ENCODE measurements at regions not wholly inside any gene's neighbourhood (a gene's known extent, or its start where the extent isn't known, plus 50 kb on each side); places are given as distances from the start of the nearest gene placed in this dataset.

GRCh38 chr3:166531730-166532129 is 694.5 kb upstream of the BCHE start:
- no peak for TF ChIP-seq EZH2 (IDR thresholded peaks at IDR 0.05; ENCODE audit: borderline replicate concordance, insufficient read depth, low read depth, low read length, poor library complexity, severe bottlenecking)
- no peak for TF ChIP-seq CTCF (IDR thresholded peaks at IDR 0.05)
- Histone ChIP-seq H2AFZ (ENCODE audit: insufficient read depth, low read depth, low read length, poor library complexity, severe bottlenecking) (no peak overlapping the region), H3K79me2 (ENCODE audit: control insufficient read depth, insufficient read depth, low read length) (no peaks in the 10 kb centered on the region), H3K4me2 (replicated peaks; ENCODE audit: low read depth, low read length, poor library complexity, severe bottlenecking) (no peak overlapping the region), H3K4me3 (ENCODE audit: control extremely low read depth in 1 of 5, extremely low read depth in 1 of 5, insufficient read depth in 1 of 5, low read depth in 2 of 5, low read length in 4 of 5) (no peak overlapping the region), H3K4me1 (ENCODE audit: control insufficient read depth in 2 of 2, insufficient read depth in 2 of 2, low read length in 2 of 2) (no peaks in the 10 kb centered on the region), H3K9me3 (ENCODE audit: control extremely low read depth in 1 of 3, control insufficient read depth in 2 of 3, insufficient read depth in 1 of 3, low read length in 2 of 3) (peaks cover 0 to 8% (median 7%) of the 10 kb centered on the region in 3 donors), H3K27ac (ENCODE audit: low read length in 2 of 2) (no peak overlapping the region), H3K9ac (ENCODE audit: low read length) (no peak overlapping the region), H3K27me3 (replicated peaks in 1 of 4; ENCODE audit: control extremely low read depth in 1 of 4, control insufficient read depth in 3 of 4, insufficient read depth in 4 of 4, low read length in 3 of 4) (no peaks in the 10 kb centered on the region), H4K20me1 (ENCODE audit: control insufficient read depth, insufficient read depth, low read length, poor library complexity, severe bottlenecking) (no peaks in the 10 kb centered on the region), H3K36me3 (replicated peaks in 1 of 2; ENCODE audit: control extremely low read depth in 1 of 2, control insufficient read depth in 1 of 2, extremely low read depth in 1 of 2, insufficient read depth in 2 of 2, low read length in 1 of 2) (no peaks in the 10 kb centered on the region)
- ATAC-seq (ENCODE audit: low read depth): no peak
- intact Hi-C loops (cut with micrococcal nuclease): no loop called here
- no peaks in the 10 kb centered on the region for H3K27me3 Mint-ChIP-seq
- H3K9me3 Mint-ChIP-seq (ENCODE audit: insufficient read depth): peaks cover 10% of the 10 kb centered on the region
- H3K4me1 Mint-ChIP-seq: no peaks in the 10 kb centered on the region
- DNase-seq: no peak
- no peak overlapping the region for H3K27ac Mint-ChIP-seq
- POLR2A ChIA-PET: no interaction called here
- CTCF ChIA-PET: no interaction called here
- no peak overlapping the region for H3K4me3 Mint-ChIP-seq

- Histone ChIP-seq H3K4me2 (replicated peaks; ENCODE audit: low read depth, low read length, poor library complexity, severe bottlenecking) (no peak overlapping the region), H2AFZ (ENCODE audit: insufficient read depth, low read depth, low read length, poor library complexity, severe bottlenecking) (no peak overlapping the region), H3K36me3 (replicated peaks in 1 of 2; ENCODE audit: control extremely low read depth in 1 of 2, control insufficient read depth in 1 of 2, extremely low read depth in 1 of 2, insufficient read depth in 2 of 2, low read length in 1 of 2) (no peaks in the 10 kb centered on the region), H3K27me3 (replicated peaks in 1 of 4; ENCODE audit: control extremely low read depth in 1 of 4, control insufficient read depth in 3 of 4, insufficient read depth in 4 of 4, low read length in 3 of 4) (no peaks in the 10 kb centered on the region), H3K9me3 (ENCODE audit: control extremely low read depth in 1 of 3, control insufficient read depth in 2 of 3, insufficient read depth in 1 of 3, low read length in 2 of 3) (peaks cover 0 to 8% (median 7%) of the 10 kb centered on the region in 3 donors), H3K4me3 (ENCODE audit: control extremely low read depth in 1 of 5, extremely low read depth in 1 of 5, insufficient read depth in 1 of 5, low read depth in 2 of 5, low read length in 4 of 5) (no peak overlapping the region), H3K79me2 (ENCODE audit: control insufficient read depth, insufficient read depth, low read length) (no peaks in the 10 kb centered on the region), H3K9ac (ENCODE audit: low read length) (no peak overlapping the region), H3K4me1 (ENCODE audit: control insufficient read depth in 2 of 2, insufficient read depth in 2 of 2, low read length in 2 of 2) (no peaks in the 10 kb centered on the region), H4K20me1 (ENCODE audit: control insufficient read depth, insufficient read depth, low read length, poor library complexity, severe bottlenecking) (no peaks in the 10 kb centered on the region), H3K27ac (ENCODE audit: low read length in 2 of 2) (no peak overlapping the region)
- POLR2A ChIA-PET: no interaction called here
- ATAC-seq (ENCODE audit: low read depth) (no peak), DNase-seq (no peak)
- Mint-ChIP-seq H3K27ac (no peak overlapping the region), H3K9me3 (ENCODE audit: insufficient read depth) (peaks cover 9% of the 10 kb centered on the region), H3K4me3 (no peak overlapping the region), H3K4me1 (no peaks in the 10 kb centered on the region), H3K27me3 (no peaks in the 10 kb centered on the region)
- no CpG with 5 or more reads among the region's 2 CpGs for WGBS (ENCODE audit: insufficient coverage)
- CTCF ChIA-PET: no interaction called here
- intact Hi-C loops (cut with micrococcal nuclease): no loop called here
- no peak for TF ChIP-seq CTCF (IDR thresholded peaks at IDR 0.05)
- no peak for TF ChIP-seq EZH2 (IDR thresholded peaks at IDR 0.05; ENCODE audit: borderline replicate concordance, insufficient read depth, low read depth, low read length, poor library complexity, severe bottlenecking)
These were observed 690.1 kb upstream of the BCHE start for GRCh38 chr3:166527325-166527724.
